ENCODE measurements at regions not wholly inside any gene's neighbourhood (a gene's known extent, or its start where the extent isn't known, plus 50 kb on each side); places are given as distances from the start of the nearest gene placed in this dataset.

GRCh38 chr5:20445326-20445860, 457.4 kb upstream of the CDH18 start:
- no peak overlapping the region for H2AFZ ChIP-seq (ENCODE audit: low read length)
- DNase-seq = no peak
- H3K36me3 ChIP-seq (replicated peaks; ENCODE audit: insufficient read depth, low read length) = no peaks in the 10 kb centered on the region
- no peaks in the 10 kb centered on the region for H3K27me3 ChIP-seq (replicated peaks; ENCODE audit: insufficient read depth, low read length)
- no peaks in the 10 kb centered on the region for H3K9me2 ChIP-seq (replicated peaks; ENCODE audit: insufficient read depth, low read length)
- TF ChIP-seq EZH2phosphoT487 (IDR thresholded peaks at IDR 0.05; ENCODE audit: low read length) = no peak
- no peak overlapping the region for H3K4me3 ChIP-seq (ENCODE audit: low read length)
- H3F3A ChIP-seq (ENCODE audit: insufficient read depth, low read length) = no peaks in the 10 kb centered on the region
- H3K9ac ChIP-seq (ENCODE audit: low read length) = no peak overlapping the region
- no peaks in the 10 kb centered on the region for H3K4me1 ChIP-seq (ENCODE audit: low read length)
- H4K20me1 ChIP-seq (ENCODE audit: insufficient read depth, low read length) = no peaks in the 10 kb centered on the region
- no peaks in the 10 kb centered on the region for H3K79me2 ChIP-seq (ENCODE audit: low read length)
- H3K9me3 ChIP-seq (replicated peaks; ENCODE audit: insufficient read depth, low read length) = no peaks in the 10 kb centered on the region
- H3K4me2 ChIP-seq (ENCODE audit: low read depth, low read length) = no peak overlapping the region
- no peak overlapping the region for H3K27ac ChIP-seq (ENCODE audit: low read length)

DNA sequence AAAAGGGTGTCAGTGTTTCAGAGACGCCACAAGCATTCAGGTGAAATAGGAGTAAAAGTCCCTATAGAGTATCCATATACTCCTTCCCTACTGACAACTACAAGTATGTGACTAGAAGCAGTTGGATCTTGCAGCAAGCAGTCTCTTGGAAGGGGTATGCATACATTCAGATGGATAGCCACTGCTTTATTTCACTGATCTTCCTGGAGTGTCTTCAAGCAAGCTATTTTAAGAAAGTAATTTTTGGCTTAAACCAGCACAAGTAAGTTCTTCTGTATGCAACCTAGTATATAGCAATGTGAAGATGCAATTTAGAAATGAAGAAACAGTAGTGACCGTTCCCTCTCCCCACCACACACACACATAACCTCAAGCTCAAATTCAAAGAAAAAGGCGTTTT, 446.8 kb upstream of the CDH18 start:
- no peaks in the 10 kb centered on the region for H3F3A ChIP-seq (ENCODE audit: insufficient read depth, low read length)
- no peaks in the 10 kb centered on the region for H3K79me2 ChIP-seq (ENCODE audit: low read length)
- H3K27me3 ChIP-seq (replicated peaks; ENCODE audit: insufficient read depth, low read length) = no peaks in the 10 kb centered on the region
- TF ChIP-seq EZH2 (optimal IDR thresholded peaks at IDR 0.05; ENCODE audit: low read depth, low read length) (no peak), EZH2phosphoT487 (IDR thresholded peaks at IDR 0.05; ENCODE audit: low read length) (no peak)
- TF ChIP-seq, protein P1, sequence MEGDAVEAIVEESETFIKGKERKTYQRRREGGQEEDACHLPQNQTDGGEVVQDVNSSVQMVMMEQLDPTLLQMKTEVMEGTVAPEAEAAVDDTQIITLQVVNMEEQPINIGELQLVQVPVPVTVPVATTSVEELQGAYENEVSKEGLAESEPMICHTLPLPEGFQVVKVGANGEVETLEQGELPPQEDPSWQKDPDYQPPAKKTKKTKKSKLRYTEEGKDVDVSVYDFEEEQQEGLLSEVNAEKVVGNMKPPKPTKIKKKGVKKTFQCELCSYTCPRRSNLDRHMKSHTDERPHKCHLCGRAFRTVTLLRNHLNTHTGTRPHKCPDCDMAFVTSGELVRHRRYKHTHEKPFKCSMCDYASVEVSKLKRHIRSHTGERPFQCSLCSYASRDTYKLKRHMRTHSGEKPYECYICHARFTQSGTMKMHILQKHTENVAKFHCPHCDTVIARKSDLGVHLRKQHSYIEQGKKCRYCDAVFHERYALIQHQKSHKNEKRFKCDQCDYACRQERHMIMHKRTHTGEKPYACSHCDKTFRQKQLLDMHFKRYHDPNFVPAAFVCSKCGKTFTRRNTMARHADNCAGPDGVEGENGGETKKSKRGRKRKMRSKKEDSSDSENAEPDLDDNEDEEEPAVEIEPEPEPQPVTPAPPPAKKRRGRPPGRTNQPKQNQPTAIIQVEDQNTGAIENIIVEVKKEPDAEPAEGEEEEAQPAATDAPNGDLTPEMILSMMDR (IDR thresholded peaks at IDR 0.05; ENCODE audit: low read length) = no peak
- no peaks in the 10 kb centered on the region for H3K4me1 ChIP-seq (ENCODE audit: low read length)
- no peaks in the 10 kb centered on the region for H3K9me3 ChIP-seq (replicated peaks; ENCODE audit: insufficient read depth, low read length)
- H3K9ac ChIP-seq (ENCODE audit: low read length) = no peak overlapping the region
- H3K4me2 ChIP-seq (ENCODE audit: low read depth, low read length) = no peak overlapping the region
- H3K4me3 ChIP-seq (ENCODE audit: low read length) = no peak overlapping the region
- H4K20me1 ChIP-seq (ENCODE audit: insufficient read depth, low read length) = no peaks in the 10 kb centered on the region
- H2AFZ ChIP-seq (ENCODE audit: low read length) = no peak overlapping the region
- no peak for DNase-seq
- no peaks in the 10 kb centered on the region for H3K9me2 ChIP-seq (replicated peaks; ENCODE audit: insufficient read depth, low read length)
- H3K27ac ChIP-seq (ENCODE audit: low read length) = no peak overlapping the region
- no peaks in the 10 kb centered on the region for H3K36me3 ChIP-seq (replicated peaks; ENCODE audit: insufficient read depth, low read length)

GRCh38 chr5:20420991-20421595, 433.1 kb upstream of the CDH18 start:
- Histone ChIP-seq H3K27ac (ENCODE audit: low read length) (no peak overlapping the region), H3K9me3 (replicated peaks; ENCODE audit: insufficient read depth, low read length) (no peaks in the 10 kb centered on the region), H3K9me2 (replicated peaks; ENCODE audit: insufficient read depth, low read length) (no peaks in the 10 kb centered on the region), H3K4me3 (ENCODE audit: low read length) (no peak overlapping the region), H3K27me3 (replicated peaks; ENCODE audit: insufficient read depth, low read length) (no peaks in the 10 kb centered on the region), H3K4me1 (ENCODE audit: low read length) (no peaks in the 10 kb centered on the region), H3K36me3 (replicated peaks; ENCODE audit: insufficient read depth, low read length) (no peaks in the 10 kb centered on the region), H2AFZ (ENCODE audit: low read length) (no peak overlapping the region), H3K4me2 (ENCODE audit: low read depth, low read length) (no peak overlapping the region), H3K9ac (ENCODE audit: low read length) (no peak overlapping the region), H4K20me1 (ENCODE audit: insufficient read depth, low read length) (no peaks in the 10 kb centered on the region), H3F3A (ENCODE audit: insufficient read depth, low read length) (no peaks in the 10 kb centered on the region), H3K79me2 (ENCODE audit: low read length) (no peaks in the 10 kb centered on the region)
- no peak for DNase-seq
- TF ChIP-seq, protein P1 (IDR thresholded peaks at IDR 0.05; ENCODE audit: low read length) = no peak
- no peak for TF ChIP-seq EZH2phosphoT487 (IDR thresholded peaks at IDR 0.05; ENCODE audit: low read length)
- TF ChIP-seq EZH2 (optimal IDR thresholded peaks at IDR 0.05; ENCODE audit: low read depth, low read length) = no peak

Data from MM.1S (cell line).